ENCODE measurements at regions not wholly inside any gene's neighbourhood (a gene's known extent, or its start where the extent isn't known, plus 50 kb on each side); places are given as distances from the start of the nearest gene placed in this dataset.

DNA sequence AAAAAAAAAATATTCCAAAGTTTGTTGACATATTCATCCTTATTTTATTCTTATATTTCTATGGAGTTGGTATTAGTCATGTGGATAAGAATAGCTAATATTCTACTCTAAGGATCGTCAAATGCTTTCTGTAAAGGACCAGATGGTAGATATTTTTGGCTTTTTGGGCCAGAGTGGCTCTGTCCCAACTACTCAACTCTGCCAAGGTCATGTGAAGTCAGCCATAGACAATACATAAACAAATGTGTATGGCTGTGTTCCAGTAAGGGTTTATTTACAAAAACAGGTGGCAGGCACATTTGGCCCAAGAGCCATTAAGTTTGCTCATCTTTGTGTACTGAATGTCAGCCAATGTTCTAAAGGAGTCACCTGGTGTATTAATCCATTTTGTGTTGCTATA is 131.8 kb downstream of the TBX5 start:
- Histone ChIP-seq H4K20me1 (ENCODE audit: control insufficient read depth, insufficient read depth, low read depth, low read length) (no peaks in the 10 kb centered on the region), H3K79me2 (ENCODE audit: control insufficient read depth, low read length) (no peaks in the 10 kb centered on the region), H3K4me2 (ENCODE audit: low read length) (no peak overlapping the region), H3K9me2 (replicated peaks; ENCODE audit: control insufficient read depth, low read length) (no peaks in the 10 kb centered on the region), H3F3A (ENCODE audit: control insufficient read depth, insufficient read depth) (no peaks in the 10 kb centered on the region), H3K27ac (ENCODE audit: low read depth, low read length) (no peak overlapping the region), H3K9me3 (ENCODE audit: control insufficient read depth, insufficient read depth, low read length) (no peaks in the 10 kb centered on the region), H3K4me1 (ENCODE audit: control insufficient read depth, low read length) (no peaks in the 10 kb centered on the region), H3K36me3 (ENCODE audit: control insufficient read depth, low read length) (no peaks in the 10 kb centered on the region), H3K4me3 (ENCODE audit: low read length) (no peak overlapping the region), H3K27me3 (ENCODE audit: control insufficient read depth, low read length) (no peaks in the 10 kb centered on the region)
- TF ChIP-seq EZH2phosphoT487 (IDR thresholded peaks at IDR 0.05; ENCODE audit: borderline replicate concordance, low read length) = no peak
- TF ChIP-seq, protein P1, sequence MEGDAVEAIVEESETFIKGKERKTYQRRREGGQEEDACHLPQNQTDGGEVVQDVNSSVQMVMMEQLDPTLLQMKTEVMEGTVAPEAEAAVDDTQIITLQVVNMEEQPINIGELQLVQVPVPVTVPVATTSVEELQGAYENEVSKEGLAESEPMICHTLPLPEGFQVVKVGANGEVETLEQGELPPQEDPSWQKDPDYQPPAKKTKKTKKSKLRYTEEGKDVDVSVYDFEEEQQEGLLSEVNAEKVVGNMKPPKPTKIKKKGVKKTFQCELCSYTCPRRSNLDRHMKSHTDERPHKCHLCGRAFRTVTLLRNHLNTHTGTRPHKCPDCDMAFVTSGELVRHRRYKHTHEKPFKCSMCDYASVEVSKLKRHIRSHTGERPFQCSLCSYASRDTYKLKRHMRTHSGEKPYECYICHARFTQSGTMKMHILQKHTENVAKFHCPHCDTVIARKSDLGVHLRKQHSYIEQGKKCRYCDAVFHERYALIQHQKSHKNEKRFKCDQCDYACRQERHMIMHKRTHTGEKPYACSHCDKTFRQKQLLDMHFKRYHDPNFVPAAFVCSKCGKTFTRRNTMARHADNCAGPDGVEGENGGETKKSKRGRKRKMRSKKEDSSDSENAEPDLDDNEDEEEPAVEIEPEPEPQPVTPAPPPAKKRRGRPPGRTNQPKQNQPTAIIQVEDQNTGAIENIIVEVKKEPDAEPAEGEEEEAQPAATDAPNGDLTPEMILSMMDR (IDR thresholded peaks at IDR 0.05; ENCODE audit: low read depth, low read length, poor library complexity, severe bottlenecking) = no peak

DNA sequence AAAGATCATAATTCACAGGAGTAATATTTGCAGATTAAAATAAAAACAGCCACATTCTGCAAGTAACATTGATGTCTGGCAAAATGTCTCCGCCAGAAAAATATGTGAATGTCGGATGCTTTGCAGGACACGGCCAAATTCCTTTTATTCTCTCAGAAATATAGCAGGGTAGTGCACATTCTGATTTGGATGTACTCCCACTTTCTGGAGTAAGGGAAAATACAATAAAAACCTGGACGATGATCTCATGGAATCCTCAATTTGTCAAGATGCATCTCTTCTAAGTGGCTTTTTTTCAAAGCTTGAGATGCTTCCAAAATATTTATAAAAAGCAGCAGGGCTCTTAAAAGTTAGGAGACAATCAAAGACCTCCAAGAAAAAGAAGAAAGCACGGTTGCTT is 133.3 kb downstream of the TBX5 start:
- Histone ChIP-seq H3K9me2 (replicated peaks; ENCODE audit: control insufficient read depth, low read length) (no peaks in the 10 kb centered on the region), H3K27ac (ENCODE audit: low read depth, low read length) (no peak overlapping the region), H3K79me2 (ENCODE audit: control insufficient read depth, low read length) (no peaks in the 10 kb centered on the region), H3K4me1 (ENCODE audit: control insufficient read depth, low read length) (no peaks in the 10 kb centered on the region), H4K20me1 (ENCODE audit: control insufficient read depth, insufficient read depth, low read depth, low read length) (no peaks in the 10 kb centered on the region), H3F3A (ENCODE audit: control insufficient read depth, insufficient read depth) (no peaks in the 10 kb centered on the region), H3K4me3 (ENCODE audit: low read length) (no peak overlapping the region), H3K36me3 (ENCODE audit: control insufficient read depth, low read length) (no peaks in the 10 kb centered on the region), H3K4me2 (ENCODE audit: low read length) (no peak overlapping the region), H3K27me3 (ENCODE audit: control insufficient read depth, low read length) (no peaks in the 10 kb centered on the region), H3K9me3 (ENCODE audit: control insufficient read depth, insufficient read depth, low read length) (no peaks in the 10 kb centered on the region)
- no peak for TF ChIP-seq EZH2phosphoT487 (IDR thresholded peaks at IDR 0.05; ENCODE audit: borderline replicate concordance, low read length)
- TF ChIP-seq, protein P1 (IDR thresholded peaks at IDR 0.05; ENCODE audit: low read depth, low read length, poor library complexity, severe bottlenecking) = no peak

DNA sequence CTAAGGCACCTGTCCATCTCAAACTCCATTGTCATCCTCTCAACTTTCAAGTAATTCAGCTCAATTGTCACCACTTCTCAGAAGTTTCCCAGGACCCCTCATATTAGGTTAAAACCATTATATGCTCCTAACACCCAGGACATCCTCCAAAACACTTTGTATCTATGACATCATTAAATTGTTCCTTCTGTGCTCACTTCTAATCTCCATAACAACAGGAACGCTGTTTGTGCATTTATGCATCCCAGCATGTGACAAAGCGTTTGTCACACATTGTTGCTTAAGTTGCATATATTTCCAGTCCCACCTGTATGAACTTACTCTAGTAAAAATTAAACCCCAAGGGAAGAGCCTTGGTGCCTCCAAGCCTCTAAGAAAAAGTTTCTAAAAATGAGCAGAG is 133.9 kb downstream of the TBX5 start:
- Histone ChIP-seq H3K9me3 (ENCODE audit: control insufficient read depth, insufficient read depth, low read length) (no peaks in the 10 kb centered on the region), H3K79me2 (ENCODE audit: control insufficient read depth, low read length) (no peaks in the 10 kb centered on the region), H4K20me1 (ENCODE audit: control insufficient read depth, insufficient read depth, low read depth, low read length) (no peaks in the 10 kb centered on the region), H3K27me3 (ENCODE audit: control insufficient read depth, low read length) (no peaks in the 10 kb centered on the region), H3F3A (ENCODE audit: control insufficient read depth, insufficient read depth) (no peaks in the 10 kb centered on the region), H3K9me2 (replicated peaks; ENCODE audit: control insufficient read depth, low read length) (no peaks in the 10 kb centered on the region), H3K4me2 (ENCODE audit: low read length) (no peak overlapping the region), H3K4me3 (ENCODE audit: low read length) (no peak overlapping the region), H3K4me1 (ENCODE audit: control insufficient read depth, low read length) (no peaks in the 10 kb centered on the region), H3K36me3 (ENCODE audit: control insufficient read depth, low read length) (no peaks in the 10 kb centered on the region), H3K27ac (ENCODE audit: low read depth, low read length) (no peak overlapping the region)
- TF ChIP-seq, protein P1 (IDR thresholded peaks at IDR 0.05; ENCODE audit: low read depth, low read length, poor library complexity, severe bottlenecking) = no peak
- no peak for TF ChIP-seq EZH2phosphoT487 (IDR thresholded peaks at IDR 0.05; ENCODE audit: borderline replicate concordance, low read length)

DNA sequence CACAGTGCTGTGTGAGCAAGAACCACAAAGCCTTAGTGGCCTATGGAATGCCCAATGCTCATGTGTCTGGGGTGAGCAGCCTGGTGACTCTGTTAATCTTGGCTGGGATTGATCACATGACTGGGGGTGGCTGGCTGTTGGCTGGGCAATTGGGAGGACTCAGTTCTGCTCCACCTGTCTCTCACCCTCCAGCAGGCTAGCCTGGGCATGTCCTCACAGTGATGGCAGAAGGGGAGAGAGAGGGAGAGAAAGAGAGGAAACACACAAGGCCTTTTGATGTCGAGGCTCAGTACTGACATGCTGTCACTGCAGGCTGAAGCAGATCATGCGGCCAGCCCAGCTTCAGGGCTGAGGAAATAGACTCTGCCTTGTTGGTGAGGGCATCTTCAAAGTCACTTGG is 136.8 kb downstream of the TBX5 start:
- no peak for TF ChIP-seq EZH2phosphoT487 (IDR thresholded peaks at IDR 0.05; ENCODE audit: borderline replicate concordance, low read length)
- TF ChIP-seq, protein P1 (IDR thresholded peaks at IDR 0.05; ENCODE audit: low read depth, low read length, poor library complexity, severe bottlenecking) = no peak
- Histone ChIP-seq H3K4me3 (ENCODE audit: low read length) (no peak overlapping the region), H3K27me3 (ENCODE audit: control insufficient read depth, low read length) (no peaks in the 10 kb centered on the region), H3K9me3 (ENCODE audit: control insufficient read depth, insufficient read depth, low read length) (no peaks in the 10 kb centered on the region), H3K79me2 (ENCODE audit: control insufficient read depth, low read length) (no peaks in the 10 kb centered on the region), H3F3A (ENCODE audit: control insufficient read depth, insufficient read depth) (no peaks in the 10 kb centered on the region), H3K4me1 (ENCODE audit: control insufficient read depth, low read length) (no peaks in the 10 kb centered on the region), H3K27ac (ENCODE audit: low read depth, low read length) (no peak overlapping the region), H4K20me1 (ENCODE audit: control insufficient read depth, insufficient read depth, low read depth, low read length) (no peaks in the 10 kb centered on the region), H3K4me2 (ENCODE audit: low read length) (no peak overlapping the region), H3K36me3 (ENCODE audit: control insufficient read depth, low read length) (no peaks in the 10 kb centered on the region), H3K9me2 (replicated peaks; ENCODE audit: control insufficient read depth, low read length) (no peaks in the 10 kb centered on the region)

All from DOHH2 (cell line).